Cardiac septum (tissue), 1 donor: ENCODE measurements at regions not wholly inside any gene's neighbourhood (a gene's known extent, or its start where the extent isn't known, plus 50 kb on each side); places are given as distances from the start of the nearest gene placed in this dataset.

Experiments used
- DNase-seq: peaks from one replicate; pipeline ENCODE4 v3.0.0-alpha.2; 2020; ENCODE audit warnings: low spot score
- intact Hi-C: fragments of 100-400 bp; cut with DNase I; formaldehyde crosslinking; loops from one replicate; pipeline ENCODE4 v1.14.0; 2022
- donor health status: DM: no; HTN: no; CAD: no.

DNA sequence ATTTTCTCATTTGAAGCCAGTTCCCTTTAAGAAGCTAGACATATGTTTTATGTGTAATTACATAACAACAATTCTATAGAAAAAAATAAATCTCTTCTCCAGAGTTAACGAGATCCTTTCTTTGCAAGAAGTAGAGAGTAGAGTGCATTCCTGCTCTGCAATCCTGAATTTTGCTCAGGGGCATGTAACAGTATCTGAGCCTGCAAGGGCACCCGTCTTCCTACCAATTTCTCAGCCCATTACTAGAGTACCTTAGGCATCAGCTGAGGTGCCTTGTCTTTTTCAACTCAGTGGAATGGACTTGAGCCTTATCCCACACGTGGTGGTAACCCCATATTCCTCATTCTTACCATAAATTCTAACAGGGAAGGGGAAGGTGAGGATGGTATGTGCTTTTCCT is 205.9 kb downstream of the IKZF2 start:
- no peak for DNase-seq
- intact Hi-C loops = no loop called here

DNA sequence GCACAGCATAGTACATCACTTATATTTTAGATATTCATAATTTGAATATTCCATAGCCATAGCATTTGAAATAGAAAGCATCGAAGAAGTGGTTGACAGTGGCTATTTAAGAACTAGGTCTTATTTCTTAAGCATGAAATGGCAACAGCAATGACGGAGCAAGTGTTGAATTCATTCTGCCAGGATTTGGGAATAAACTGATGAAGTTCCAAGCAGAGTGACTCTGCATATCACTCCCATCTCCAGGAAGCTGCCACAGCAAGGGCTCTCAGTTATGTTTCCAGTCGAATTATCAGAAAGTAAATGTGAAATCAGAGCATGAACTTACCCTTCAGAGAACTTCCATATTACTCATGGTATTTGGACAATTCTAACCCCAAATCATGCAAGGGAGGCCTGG is 208.1 kb downstream of the IKZF2 start:
- intact Hi-C loops = no loop called here
- no peak for DNase-seq

- intact Hi-C loops = no loop called here
- DNase-seq = no peak
Measured at GRCh38 chr2:212941361-212941760, 210.1 kb downstream of the IKZF2 start.

- no peak for DNase-seq
- intact Hi-C loops = no loop called here
Measured at GRCh38 chr2:212940816-212941215, 210.6 kb downstream of the IKZF2 start.

GRCh38 chr2:212939777-212940531 is 211.5 kb downstream of the IKZF2 start:
- DNase-seq = no peak
- intact Hi-C loops = no loop called here

- intact Hi-C loops = no loop called here
- DNase-seq = no peak
Measured at GRCh38 chr2:212938144-212938793, 213.1 kb downstream of the IKZF2 start.

DNA sequence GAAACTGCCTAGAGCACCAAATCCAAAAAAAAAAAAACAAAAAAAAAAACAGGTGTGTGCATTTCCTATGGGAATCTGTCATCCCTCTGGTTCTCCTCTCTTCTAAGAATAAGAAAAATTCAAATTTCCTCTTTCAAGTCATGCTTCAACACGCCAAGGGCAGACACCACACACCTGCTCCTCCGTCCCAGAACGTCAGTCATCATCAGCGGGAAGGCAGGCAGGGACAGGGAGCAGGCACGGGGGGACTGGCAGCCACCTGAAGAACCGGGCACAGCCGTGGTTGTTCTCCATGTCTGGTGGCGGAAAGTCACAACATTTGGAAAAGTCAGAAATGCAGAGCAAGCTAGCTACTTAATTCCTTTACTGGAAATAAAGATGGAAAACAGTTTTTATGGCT is 214.8 kb downstream of the IKZF2 start:
- intact Hi-C loops = no loop called here

GRCh38 chr2:212935752-212936151 is 215.7 kb downstream of the IKZF2 start:
- intact Hi-C loops = no loop called here
- DNase-seq = no peak

More for the DNA sequence above, 214.8 kb downstream of the IKZF2 start:
- DNase-seq = no peak

DNA sequence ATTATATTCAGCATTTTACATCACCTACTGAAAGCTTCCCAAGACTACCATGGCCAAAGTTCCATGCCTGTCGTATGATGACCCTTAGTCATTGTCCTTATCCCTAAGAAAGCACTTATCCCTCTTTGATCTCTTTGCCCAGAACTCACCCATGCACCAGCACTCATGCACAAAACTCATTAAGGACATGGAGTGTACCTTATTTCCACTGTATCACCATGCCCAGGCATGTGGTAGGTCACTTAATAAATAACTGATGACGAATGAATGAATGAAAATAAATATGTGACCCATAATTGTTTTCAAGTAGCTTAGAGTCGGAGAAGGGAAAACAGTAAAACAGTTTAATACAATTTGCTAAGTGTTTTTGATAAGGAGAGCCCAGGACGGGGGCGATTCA is 220.1 kb downstream of the IKZF2 start:
- DNase-seq = no peak
- intact Hi-C loops = no loop called here

DNA sequence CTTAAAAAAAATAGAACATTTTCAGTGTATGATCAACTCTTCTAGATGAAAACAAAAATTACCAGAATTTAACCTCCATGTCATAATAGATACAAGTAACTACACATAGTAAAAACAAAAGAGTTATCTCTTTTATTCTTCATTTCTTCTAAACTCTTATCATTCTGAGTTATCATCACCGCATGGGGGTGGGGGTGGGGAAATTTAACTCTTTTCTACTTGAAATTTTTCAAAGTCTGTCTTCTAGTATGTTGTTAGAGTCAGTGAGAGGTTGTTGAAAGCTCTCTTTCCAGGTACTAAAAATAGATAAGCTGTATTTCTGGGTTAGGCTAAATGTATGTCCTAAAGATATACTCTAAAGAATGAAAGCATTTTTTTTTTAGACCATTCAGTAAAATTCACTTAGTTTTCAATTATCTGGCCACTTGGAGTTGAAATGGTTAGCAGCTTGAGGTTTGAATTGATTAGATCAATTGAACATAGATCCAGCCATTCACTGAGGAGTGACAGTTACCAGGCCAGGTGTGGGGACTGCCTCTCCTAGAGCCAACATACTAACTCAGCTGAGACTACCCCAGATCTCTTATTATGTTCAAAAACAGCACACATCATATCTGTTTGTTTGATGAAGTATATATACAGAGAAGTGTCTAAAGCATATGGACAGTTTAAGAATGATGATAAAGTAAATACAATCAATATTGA is 220.7 kb downstream of the IKZF2 start:
- intact Hi-C loops = no loop called here
- no peak for DNase-seq

- DNase-seq = no peak
- intact Hi-C loops = no loop called here
Measured at GRCh38 chr2:212929971-212930370, 221.4 kb downstream of the IKZF2 start.

DNA sequence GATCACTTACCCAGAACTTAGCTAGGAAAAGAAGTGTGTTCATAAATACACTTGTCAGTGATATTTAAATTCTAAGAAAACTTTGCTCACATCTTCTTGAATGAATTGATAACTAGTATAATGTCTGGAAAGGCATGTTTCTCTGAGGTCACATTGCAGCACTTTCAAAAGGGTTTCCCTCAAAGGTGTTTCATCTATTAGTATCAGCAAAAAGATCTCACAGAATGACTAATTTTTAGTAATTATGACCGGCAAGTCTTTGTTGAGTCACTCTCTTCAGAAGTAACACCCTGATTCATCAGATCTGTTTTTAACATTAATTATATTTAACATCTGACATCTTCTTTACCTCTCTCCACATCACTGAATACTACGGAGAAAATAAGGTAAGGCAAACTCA is 222.3 kb downstream of the IKZF2 start:
- DNase-seq = no peak
- intact Hi-C loops = no loop called here

- intact Hi-C loops = no loop called here
- no peak for DNase-seq
Measured at GRCh38 chr2:212928681-212929080, 222.7 kb downstream of the IKZF2 start.

- intact Hi-C loops = no loop called here
- no peak for DNase-seq
Measured at GRCh38 chr2:212926940-212927339, 224.5 kb downstream of the IKZF2 start.

- no peak for DNase-seq
- intact Hi-C loops = no loop called here
Measured at GRCh38 chr2:212923393-212923792, 228.0 kb downstream of the IKZF2 start.

- DNase-seq = no peak
- intact Hi-C loops = no loop called here
Measured at GRCh38 chr2:212922701-212923100, 228.7 kb downstream of the IKZF2 start.

DNA sequence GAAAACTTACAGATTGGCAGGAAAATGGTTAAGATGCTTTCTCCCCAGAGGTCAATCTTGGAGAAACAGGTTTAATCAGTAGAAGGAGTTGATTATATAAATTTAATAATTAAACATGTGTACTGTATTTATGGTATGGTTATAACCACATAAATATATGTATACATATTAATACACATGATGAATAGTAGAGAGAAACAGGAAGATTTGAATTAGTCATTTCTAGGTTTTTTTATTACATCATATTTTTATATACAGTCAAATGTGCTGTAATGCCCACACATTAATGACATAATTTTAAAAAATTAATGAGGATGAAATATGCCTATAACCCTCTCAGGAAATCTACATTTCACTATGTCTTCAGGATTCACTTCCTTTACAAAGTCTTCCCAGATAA is 229.7 kb downstream of the IKZF2 start:
- intact Hi-C loops = no loop called here
- no peak for DNase-seq

GRCh38 chr2:212921061-212921460 is 230.4 kb downstream of the IKZF2 start:
- intact Hi-C loops = no loop called here
- DNase-seq = no peak

DNA sequence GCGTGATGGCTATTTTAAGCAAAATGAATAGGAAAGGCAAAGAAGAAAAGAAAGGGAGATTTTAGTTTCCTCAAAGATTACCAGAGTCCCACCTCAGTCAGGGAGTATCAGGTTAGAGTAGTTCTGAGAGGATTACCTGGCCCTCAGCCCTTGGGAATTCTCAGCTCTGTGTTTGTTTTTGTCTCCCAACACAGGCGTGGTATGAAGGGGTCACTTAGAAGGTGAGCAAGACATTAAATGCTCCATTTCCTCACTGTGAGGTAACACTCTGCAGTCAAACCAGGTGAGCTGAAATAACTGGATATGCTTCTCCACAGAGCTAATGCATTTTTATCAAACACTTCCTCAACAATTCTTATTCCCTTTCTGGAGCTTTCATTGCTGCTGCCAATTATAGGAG is 232.2 kb downstream of the IKZF2 start:
- intact Hi-C loops = no loop called here
- no peak for DNase-seq

GRCh38 chr2:212918336-212918735 is 233.1 kb downstream of the IKZF2 start:
- intact Hi-C loops = no loop called here

More at GRCh38 chr2:212918336-212918735, 233.1 kb downstream of the IKZF2 start:
- no peak for DNase-seq
